ENCODE measurements at regions not wholly inside any gene's neighbourhood (a gene's known extent, or its start where the extent isn't known, plus 50 kb on each side); places are given as distances from the start of the nearest gene placed in this dataset.
A peak's percentile ranks its signal among the peaks of the same experiment; 100 is the strongest.

GRCh38 chr14:100012478-100013327 lies 52.5 kb upstream of the EVL start:
- TF ChIP-seq POLR2A (IDR thresholded peaks at IDR 0.05) (no peak), CTCF (IDR thresholded peaks at IDR 0.05) (no peak), POLR2AphosphoS5 (IDR thresholded peaks at IDR 0.05) (no peak), EP300 (IDR thresholded peaks at IDR 0.05; ENCODE audit: low read depth) (no peak)
- Histone ChIP-seq H3K4me1 (no peaks in the 10 kb centered on the region), H3K27me3 (no peaks in the 10 kb centered on the region), H3K36me3 (no peaks in the 10 kb centered on the region), H3K27ac (no peak overlapping the region), H3K9me3 (no peaks in the 10 kb centered on the region), H3K4me3 (no peak overlapping the region)
- no peak for DNase-seq
- in situ Hi-C loops (cut with MboI; ENCODE audit: low pct_ligation_motif_present in 1 of 4, low pct_unique_long_range_greater_than_20kb in 1 of 4, low sequenced_read_pairs in 3 of 4) (no loop called here), intact Hi-C loops (cut with DNase I; ENCODE audit: low total_unique reads) (no loop called here)
- WGBS, 2 donors (ENCODE audit: low coverage in 1 of 2) = 73 to 82% methylated on average over 2 of the region's 2 CpGs

GRCh38 chr14:100015251-100015655 lies 50.0 kb upstream of the EVL start:
- in situ Hi-C loops (cut with MboI; ENCODE audit: low pct_ligation_motif_present in 1 of 4, low pct_unique_long_range_greater_than_20kb in 1 of 4, low sequenced_read_pairs in 3 of 4) (no loop called here), intact Hi-C loops (cut with DNase I; ENCODE audit: low total_unique reads) (no loop called here)
- peaks cover 0 to 5% (median 0%) of the 10 kb centered on the region in 4 donors for H3K4me1 ChIP-seq
- 65 to 66% methylated on average over 6 to 9 of the region's 9 CpGs for WGBS, 2 donors (ENCODE audit: low coverage in 1 of 2)
- no peak for DNase-seq
- no peak overlapping the region for H3K4me3 ChIP-seq
- no peaks in the 10 kb centered on the region for H3K36me3 ChIP-seq
- no peaks in the 10 kb centered on the region for H3K27me3 ChIP-seq
- H3K27ac ChIP-seq = peak overlapping the region in 1 of 4 donors; percentile 29
- no peak for TF ChIP-seq POLR2A (IDR thresholded peaks at IDR 0.05)
- TF ChIP-seq POLR2AphosphoS5 (IDR thresholded peaks at IDR 0.05) = no peak
- no peak for TF ChIP-seq EP300 (IDR thresholded peaks at IDR 0.05; ENCODE audit: low read depth)
- TF ChIP-seq CTCF (IDR thresholded peaks at IDR 0.05) = no peak
- no peaks in the 10 kb centered on the region for H3K9me3 ChIP-seq
